HG02943 (cell line): ENCODE measurements at regions not wholly inside any gene's neighbourhood (a gene's known extent, or its start where the extent isn't known, plus 50 kb on each side); places are given as distances from the start of the nearest gene placed in this dataset.
"Not testable (repeated sequence)": the region's sequence is repeated elsewhere in the genome, so short reads cannot be mapped to it uniquely, and the experiment has no call there.

ENCODE experiments used
- ATAC-seq: cut with Tn5 transposase; IDR thresholded peaks from one replicate; pipeline ENCODE4 v1.9.1; 2021; ENCODE audit warnings: mild to moderate bottlenecking, low read depth, moderate library complexity; ENCODE audit not compliant: unreplicated experiment

- no peak for ATAC-seq
Measured at GRCh38 chr10:89942217-89942616, 240.8 kb downstream of the KIF20B start.

- no peak for ATAC-seq
Measured at GRCh38 chr10:89944138-89944537, 242.7 kb downstream of the KIF20B start.

- ATAC-seq: no peak
Measured at GRCh38 chr10:89946106-89946505, 244.7 kb downstream of the KIF20B start.

- ATAC-seq: no peak
Measured at GRCh38 chr10:89949496-89949895, 248.1 kb downstream of the KIF20B start.

- ATAC-seq: no peak
Measured at GRCh38 chr10:89952325-89952724, 250.9 kb downstream of the KIF20B start.

- ATAC-seq: no peak
Measured at GRCh38 chr10:89952751-89953150, 251.4 kb downstream of the KIF20B start.

GRCh38 chr10:89954061-89954460 is 252.7 kb downstream of the KIF20B start:
- ATAC-seq: no peak

- no peak for ATAC-seq
Measured at GRCh38 chr10:89954787-89955566, 253.6 kb downstream of the KIF20B start.

- ATAC-seq: no peak
Measured at GRCh38 chr10:89959433-89960110, 258.2 kb downstream of the KIF20B start.

- no peak for ATAC-seq
Measured at GRCh38 chr10:89963451-89964102, 262.2 kb downstream of the KIF20B start.

GRCh38 chr10:89966211-89966610 is 264.8 kb downstream of the KIF20B start:
- ATAC-seq: no peak

- no peak for ATAC-seq
Measured at GRCh38 chr10:89973326-89973725, 271.9 kb downstream of the KIF20B start.

GRCh38 chr10:89975071-89975470 is 273.7 kb downstream of the KIF20B start:
- no peak for ATAC-seq

- ATAC-seq: no peak
Measured at GRCh38 chr10:89975771-89976170, 274.4 kb downstream of the KIF20B start.

- no peak for ATAC-seq
Measured at GRCh38 chr10:89978081-89978480, 276.7 kb downstream of the KIF20B start.

GRCh38 chr10:89979726-89980125 is 278.3 kb downstream of the KIF20B start:
- no peak for ATAC-seq

- no peak for ATAC-seq
Measured at GRCh38 chr10:89980166-89980565, 278.8 kb downstream of the KIF20B start.

- no peak for ATAC-seq
Measured at GRCh38 chr10:89981891-89982290, 280.5 kb downstream of the KIF20B start.

GRCh38 chr10:89985446-89985845 is 284.1 kb downstream of the KIF20B start:
- ATAC-seq: no peak

- not testable (repeated sequence) for ATAC-seq
Measured at GRCh38 chr10:89988361-89988760, 287.0 kb downstream of the KIF20B start.

GRCh38 chr10:89992575-89992974 is 291.2 kb downstream of the KIF20B start:
- no peak for ATAC-seq
